Transverse colon (tissue), 3 donors: ENCODE measurements at regions not wholly inside any gene's neighbourhood (a gene's known extent, or its start where the extent isn't known, plus 50 kb on each side); places are given as distances from the start of the nearest gene placed in this dataset.

ENCODE experiments used
- POLR2A ChIP-seq: fragments of 450-650 bp; IDR thresholded peaks from one replicate; pipeline ENCODE4 v1.6.1; 2016; ENCODE audit warnings: antibody characterized with exemption, mild to moderate bottlenecking, moderate library complexity
- TF ChIP-seq, protein P1 (sequence below), 5 experiments: fragments of 200-600 bp in 3 of 5; fragments of 450-650 bp in 2 of 5; sonication (generic) in 3 of 5; IDR thresholded peaks; 1 replicate in 2 of 5; 2 replicates in 3 of 5; pipeline ENCODE4 v1.5.1; 2016 to 2017; ENCODE audit warnings: antibody characterized with exemption in 5 of 5, inconsistent platforms in 3 of 5, mild to moderate bottlenecking in 2 of 5, moderate library complexity in 1 of 5

DNA sequence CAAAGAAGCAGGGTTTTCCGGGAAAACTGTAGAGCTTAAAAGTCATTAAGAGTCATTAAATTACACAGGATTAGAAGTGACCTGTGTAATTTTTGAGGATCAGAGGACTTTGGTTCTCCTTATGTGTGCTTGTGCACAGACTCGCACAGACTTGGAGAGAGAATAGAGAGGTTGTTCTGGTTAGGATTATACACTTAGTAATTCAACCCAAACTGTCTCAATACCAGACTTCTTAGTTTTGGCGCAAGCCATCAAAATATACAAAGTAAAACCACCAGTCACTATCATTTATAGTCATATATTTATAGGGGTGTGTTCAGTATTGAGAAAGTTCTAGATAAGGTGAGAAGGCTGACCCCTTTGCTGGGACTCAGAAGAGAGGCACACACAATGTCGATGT, 112.3 kb downstream of the HLX start:
- TF ChIP-seq, protein P1, sequence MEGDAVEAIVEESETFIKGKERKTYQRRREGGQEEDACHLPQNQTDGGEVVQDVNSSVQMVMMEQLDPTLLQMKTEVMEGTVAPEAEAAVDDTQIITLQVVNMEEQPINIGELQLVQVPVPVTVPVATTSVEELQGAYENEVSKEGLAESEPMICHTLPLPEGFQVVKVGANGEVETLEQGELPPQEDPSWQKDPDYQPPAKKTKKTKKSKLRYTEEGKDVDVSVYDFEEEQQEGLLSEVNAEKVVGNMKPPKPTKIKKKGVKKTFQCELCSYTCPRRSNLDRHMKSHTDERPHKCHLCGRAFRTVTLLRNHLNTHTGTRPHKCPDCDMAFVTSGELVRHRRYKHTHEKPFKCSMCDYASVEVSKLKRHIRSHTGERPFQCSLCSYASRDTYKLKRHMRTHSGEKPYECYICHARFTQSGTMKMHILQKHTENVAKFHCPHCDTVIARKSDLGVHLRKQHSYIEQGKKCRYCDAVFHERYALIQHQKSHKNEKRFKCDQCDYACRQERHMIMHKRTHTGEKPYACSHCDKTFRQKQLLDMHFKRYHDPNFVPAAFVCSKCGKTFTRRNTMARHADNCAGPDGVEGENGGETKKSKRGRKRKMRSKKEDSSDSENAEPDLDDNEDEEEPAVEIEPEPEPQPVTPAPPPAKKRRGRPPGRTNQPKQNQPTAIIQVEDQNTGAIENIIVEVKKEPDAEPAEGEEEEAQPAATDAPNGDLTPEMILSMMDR (IDR thresholded peaks at IDR 0.05) = no peak
- TF ChIP-seq POLR2A = no peak
